Iris pigment epithelial cell (primary cell): ENCODE measurements at regions not wholly inside any gene's neighbourhood (a gene's known extent, or its start where the extent isn't known, plus 50 kb on each side); places are given as distances from the start of the nearest gene placed in this dataset.

Source experiments
- DNase-seq: peaks from one replicate; pipeline ENCODE4 v3.0.0-alpha.2; 2011; ENCODE audit warnings: low read depth

- DNase-seq = no peak
Measured at GRCh38 chr7:54847921-54848320, 88.9 kb upstream of the SEC61G start.

- no peak for DNase-seq
Measured at GRCh38 chr7:54856856-54857255, 97.8 kb upstream of the SEC61G start.

DNA sequence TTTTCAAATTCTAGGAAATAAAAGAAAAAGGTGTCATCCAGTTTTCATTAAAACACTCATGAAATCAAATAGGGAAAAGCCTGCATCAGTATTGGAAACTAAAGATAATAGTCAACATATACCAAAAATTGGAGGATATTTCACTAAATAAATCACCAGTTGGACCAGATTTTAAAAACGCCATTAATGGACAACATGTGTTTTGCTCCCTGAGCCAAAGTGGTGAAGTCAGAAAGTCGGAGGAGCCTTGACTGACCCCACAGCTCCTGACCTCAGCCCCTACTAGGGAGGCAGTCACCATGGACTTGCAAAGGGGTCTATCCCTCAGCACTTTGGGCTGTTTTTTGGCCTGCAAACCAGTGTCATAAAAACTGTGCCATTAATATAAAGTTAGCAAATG, 98.3 kb upstream of the SEC61G start:
- DNase-seq = no peak

DNA sequence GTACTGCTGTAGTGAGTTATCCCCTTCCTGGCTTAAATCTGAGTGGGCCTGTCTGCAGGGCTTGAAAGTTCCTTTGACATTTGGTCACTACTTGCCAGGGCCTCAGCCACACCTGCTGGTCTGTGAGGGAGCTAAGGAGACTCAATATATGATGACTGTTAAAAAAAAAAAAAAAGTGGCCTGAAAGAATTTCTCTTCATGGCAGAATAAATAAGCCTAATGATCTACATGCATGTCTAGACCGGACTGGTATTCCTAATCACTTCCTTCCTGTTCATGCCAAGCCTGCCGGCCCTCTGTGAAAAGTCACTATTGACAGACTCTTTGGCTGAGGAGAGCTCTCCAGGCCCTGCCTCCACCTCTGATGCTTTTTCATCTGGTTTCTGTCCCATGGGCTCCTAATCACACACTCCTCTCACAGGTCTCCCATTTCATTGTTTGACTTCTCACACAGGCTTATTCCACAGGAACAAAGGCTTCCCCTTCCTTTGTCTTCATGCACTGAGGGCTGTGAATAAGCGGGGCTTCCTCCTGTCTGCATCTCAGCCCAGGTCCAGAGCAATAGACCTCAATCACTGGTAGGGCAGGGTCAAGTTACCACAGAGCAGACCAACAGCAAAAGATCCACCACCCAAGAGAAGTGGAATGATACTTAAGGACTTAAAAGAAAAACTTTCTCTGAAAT, 99.1 kb upstream of the SEC61G start:
- no peak for DNase-seq

GRCh38 chr7:54859066-54859465, 100.1 kb upstream of the SEC61G start:
- DNase-seq = no peak

- DNase-seq = no peak
Measured at GRCh38 chr7:54859545-54859944, 100.5 kb upstream of the SEC61G start.

DNA sequence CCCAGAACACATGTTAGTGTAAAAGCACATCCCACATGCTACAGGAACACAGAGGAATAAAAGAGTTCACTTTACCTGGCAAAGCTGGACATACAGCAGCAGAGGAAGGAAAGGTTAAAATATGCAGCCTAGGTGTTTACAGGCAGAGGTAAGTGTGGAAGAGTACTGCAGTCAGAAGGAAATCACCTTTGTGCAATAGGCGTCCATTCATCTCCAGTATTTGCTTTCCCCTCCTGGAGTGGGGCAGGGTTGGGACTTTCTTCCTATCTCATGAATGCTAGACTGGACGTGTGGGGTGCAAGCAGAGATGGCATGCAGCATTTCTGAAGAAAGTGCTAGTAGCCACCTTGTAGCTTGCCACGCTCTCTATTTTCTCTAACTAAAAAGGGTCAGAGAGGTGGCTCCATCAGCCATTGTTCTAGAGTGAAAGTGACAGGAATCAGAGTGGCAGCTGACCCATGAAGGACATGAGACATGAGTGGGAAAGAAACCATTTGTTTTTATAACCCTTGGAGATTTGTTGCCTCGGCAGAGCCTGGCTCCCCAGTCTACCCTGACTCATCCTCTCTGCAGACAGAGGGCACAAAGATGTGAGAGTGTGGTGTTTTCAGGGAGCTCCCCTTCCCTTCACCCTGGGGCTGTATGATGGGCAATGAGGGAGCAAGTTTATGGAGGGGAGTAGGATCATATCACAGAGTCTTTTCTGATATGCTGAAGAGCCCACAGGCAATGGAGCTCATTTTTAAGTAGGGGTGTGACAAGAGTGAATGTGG, 101.2 kb upstream of the SEC61G start:
- DNase-seq = peak; percentile 56

GRCh38 chr7:54860843-54861242, 101.8 kb upstream of the SEC61G start:
- no peak for DNase-seq

DNA sequence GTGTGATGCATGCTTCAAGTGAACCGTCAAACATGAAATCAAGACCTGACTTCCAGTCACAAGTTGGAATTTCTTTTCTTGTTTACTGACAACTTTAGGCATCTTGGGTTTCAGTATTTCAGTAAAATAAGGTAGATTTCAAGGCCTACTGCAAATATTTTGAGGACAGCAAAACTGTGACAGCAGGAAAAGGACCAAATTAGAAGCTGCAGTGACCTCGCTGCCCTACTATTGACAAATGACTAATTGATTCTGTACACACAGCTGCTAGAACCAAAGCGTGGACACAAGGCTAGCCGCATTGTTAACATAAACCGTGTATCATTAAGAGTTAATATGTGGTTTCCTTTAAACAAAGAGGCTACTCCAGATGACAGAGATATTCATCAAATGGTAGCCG, 105.7 kb upstream of the SEC61G start:
- DNase-seq = no peak

DNA sequence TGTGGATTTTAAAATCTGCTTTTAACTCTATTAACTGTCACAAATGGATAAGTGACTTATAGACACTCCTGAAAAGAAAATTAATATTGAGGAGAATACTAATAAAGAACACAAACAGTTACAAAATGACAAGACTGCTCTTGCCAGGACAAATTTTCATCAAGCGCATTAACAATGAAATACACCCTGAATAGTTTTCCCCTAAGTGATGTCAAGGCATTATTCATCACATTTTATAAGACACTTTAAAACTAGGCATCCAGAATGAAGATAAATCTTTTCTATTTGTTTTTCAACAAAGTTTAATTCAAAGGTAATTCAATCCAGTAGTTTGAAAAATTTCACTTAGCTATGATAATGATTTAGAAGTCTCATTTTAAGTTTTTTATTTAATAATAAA, 110.5 kb upstream of the SEC61G start:
- no peak for DNase-seq

- peak; percentile 26 for DNase-seq
Measured at GRCh38 chr7:54874804-54875203, 115.8 kb upstream of the SEC61G start.

DNA sequence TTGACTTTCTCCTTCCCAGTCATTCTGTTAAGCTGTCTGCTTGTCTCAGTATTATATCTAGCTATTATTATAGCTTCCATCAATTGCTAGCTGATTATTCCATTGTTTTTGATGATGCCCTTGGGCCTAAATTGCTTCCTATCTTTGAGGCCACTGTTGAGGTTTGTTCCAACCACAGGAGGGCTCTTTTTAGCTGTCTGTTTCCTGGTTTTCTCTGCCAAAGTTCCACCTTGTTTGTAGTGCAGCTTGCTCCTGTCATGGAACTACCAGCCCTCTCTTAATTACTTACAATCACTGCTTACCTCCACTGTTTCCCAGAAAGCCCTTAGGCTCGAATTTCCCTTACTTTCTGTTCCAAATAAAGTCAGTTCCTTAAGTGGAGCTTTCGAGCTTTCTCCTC, 118.7 kb upstream of the SEC61G start:
- no peak for DNase-seq

DNA sequence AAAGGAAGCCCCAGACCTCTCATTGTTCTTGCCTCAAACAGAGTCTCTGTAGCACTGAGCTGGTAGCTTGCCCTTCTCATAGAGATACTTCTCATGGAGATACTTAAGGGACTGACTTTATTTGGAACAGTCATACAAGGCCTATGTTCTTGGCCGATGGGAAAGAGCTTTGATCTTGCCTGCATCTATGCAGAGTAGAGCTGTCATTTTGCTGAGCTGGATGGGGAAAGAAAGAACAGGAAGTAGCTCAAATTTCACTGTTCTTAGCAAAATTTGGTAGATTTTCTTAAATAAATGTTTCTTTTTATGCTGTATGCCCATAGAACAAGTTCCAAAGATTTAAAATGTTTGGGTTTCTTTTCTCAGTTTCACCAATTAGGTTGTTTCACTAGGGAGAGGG, 119.3 kb upstream of the SEC61G start:
- DNase-seq = peak; percentile 52

GRCh38 chr7:54879776-54880175, 120.8 kb upstream of the SEC61G start:
- DNase-seq = no peak

DNA sequence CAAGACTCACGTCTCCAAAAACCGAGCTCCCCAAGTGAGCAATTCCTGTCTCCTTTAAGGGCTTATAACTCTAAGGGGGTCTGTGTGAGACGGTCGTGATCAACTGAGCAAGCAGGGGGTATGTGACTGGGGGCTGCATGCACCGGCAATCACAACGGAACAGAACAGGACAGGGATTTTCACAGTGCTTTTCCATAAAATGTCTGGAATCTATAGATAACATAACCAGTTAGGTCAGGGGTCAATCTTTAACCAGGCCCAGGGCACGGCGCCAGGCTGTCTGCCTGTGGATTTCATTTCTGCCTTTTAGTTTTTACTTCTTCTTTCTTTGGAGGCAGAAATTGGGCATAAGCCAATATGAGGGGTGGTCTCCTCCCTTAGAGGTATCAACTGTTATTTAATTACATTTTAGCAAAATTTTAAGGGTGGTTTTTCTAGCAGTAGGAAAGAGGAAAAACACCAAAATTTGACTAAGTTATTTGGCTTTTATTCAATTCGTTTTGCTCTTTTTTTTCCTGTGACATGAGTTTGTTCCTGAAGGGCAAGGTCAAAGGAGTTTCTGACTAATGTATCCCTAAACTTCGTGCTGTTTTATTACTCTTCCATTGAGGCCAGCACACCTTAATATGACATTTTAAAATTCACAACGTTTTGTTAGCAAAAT, 121.4 kb upstream of the SEC61G start:
- DNase-seq = no peak

- DNase-seq = no peak
Measured at GRCh38 chr7:54881816-54882520, 123.0 kb upstream of the SEC61G start.

DNA sequence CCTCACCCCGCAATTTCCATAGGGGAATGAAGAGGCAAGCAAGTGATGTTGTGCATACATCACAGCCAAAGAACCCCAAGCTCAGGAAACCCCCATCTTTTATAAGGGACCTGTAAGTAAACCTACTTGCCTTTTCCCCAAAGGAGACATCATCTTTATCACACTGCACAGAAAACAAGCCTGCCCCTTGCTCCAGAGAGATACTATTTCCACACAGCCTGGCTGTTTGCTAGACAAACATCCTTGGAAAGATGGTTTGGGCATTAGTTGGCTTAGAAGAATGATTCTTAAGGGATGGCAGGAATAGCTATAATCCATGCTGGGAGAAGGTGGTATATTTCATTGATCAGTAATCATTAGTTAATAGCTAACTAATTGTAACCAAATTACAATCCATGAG, 123.7 kb upstream of the SEC61G start:
- no peak for DNase-seq

GRCh38 chr7:54883576-54883975, 124.6 kb upstream of the SEC61G start:
- DNase-seq = no peak

DNA sequence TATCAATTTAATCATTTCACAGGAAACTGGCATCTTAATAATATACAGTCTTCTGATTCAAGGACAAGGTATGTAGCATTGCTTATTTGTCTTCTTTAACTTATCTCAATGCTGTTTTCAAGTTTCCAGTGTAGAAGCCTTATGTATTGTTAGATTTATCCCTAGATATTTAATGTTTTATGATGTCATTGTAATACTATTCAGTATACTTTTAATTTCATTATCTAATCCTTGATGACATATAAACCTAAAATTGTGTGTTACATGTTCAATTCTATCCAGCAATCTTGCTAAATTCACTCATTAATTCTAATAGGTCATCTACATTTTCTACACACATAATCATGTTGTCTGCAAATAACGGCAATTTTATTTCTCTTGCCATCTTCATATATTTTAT, 126.3 kb upstream of the SEC61G start:
- no peak for DNase-seq

- peak; percentile 4 for DNase-seq
Measured at GRCh38 chr7:54888067-54888733, 129.2 kb upstream of the SEC61G start.

GRCh38 chr7:54888734-54889082, 129.7 kb upstream of the SEC61G start:
- DNase-seq = no peak

DNA sequence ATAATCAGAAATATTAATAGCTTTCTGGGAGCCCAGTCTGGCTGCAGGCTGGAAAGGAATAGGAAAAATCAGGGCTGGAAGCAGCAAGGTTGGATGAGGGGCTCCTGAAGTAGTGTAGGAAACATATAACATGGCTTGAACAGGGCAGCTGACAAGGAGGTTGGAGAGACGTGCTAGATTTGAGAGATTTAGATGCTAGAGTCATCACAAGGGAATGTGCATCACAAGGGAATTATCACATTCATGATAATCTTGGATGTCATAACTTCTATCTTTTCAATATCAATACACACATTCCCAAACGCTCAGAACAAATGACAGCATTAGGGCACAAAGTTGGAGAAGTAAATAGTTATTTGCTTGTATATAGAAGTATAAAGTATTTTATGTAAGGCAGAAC, 120.9 kb upstream of the EGFR start:
- peak; percentile 35 for DNase-seq
